ENCODE measurements at regions not wholly inside any gene's neighbourhood (a gene's known extent, or its start where the extent isn't known, plus 50 kb on each side); places are given as distances from the start of the nearest gene placed in this dataset.

GRCh38 chr2:74740741-74741431 is 86.8 kb downstream of the SEMA4F start:
- TF ChIP-seq CTCF (IDR thresholded peaks at IDR 0.05) (no peak), MXI1 (IDR thresholded peaks at IDR 0.05; ENCODE audit: low read depth, low read length) (0 out of 2 replicates have a peak, but pooled peaks have one; percentile 32), SIN3A (IDR thresholded peaks at IDR 0.05; ENCODE audit: borderline replicate concordance, low read depth, low read length) (no peak), ZBTB33 (IDR thresholded peaks at IDR 0.05; ENCODE audit: borderline replicate concordance, low read depth) (no peak), EZH2phosphoT487 (IDR thresholded peaks at IDR 0.05; ENCODE audit: borderline replicate concordance, low read depth) (no peak), RCOR1 (IDR thresholded peaks at IDR 0.05; ENCODE audit: low read length) (no peak), EP300 (IDR thresholded peaks at IDR 0.05; ENCODE audit: borderline replicate concordance in 1 of 2, low read depth in 1 of 2, low read length in 1 of 2) (peak in 1 of 2 experiments; percentile 67; a peak in 1 of 4 replicates), POLR2AphosphoS5 (IDR thresholded peaks at IDR 0.05; ENCODE audit: low read depth, low read length) (peak; percentile 26; the same call in 1 of the 2 replicates), USF2 (IDR thresholded peaks at IDR 0.05; ENCODE audit: borderline replicate concordance, low read depth, low read length) (no peak), GABPA (IDR thresholded peaks at IDR 0.05; ENCODE audit: low read depth) (no peak)
- TF ChIP-seq, protein P1, sequence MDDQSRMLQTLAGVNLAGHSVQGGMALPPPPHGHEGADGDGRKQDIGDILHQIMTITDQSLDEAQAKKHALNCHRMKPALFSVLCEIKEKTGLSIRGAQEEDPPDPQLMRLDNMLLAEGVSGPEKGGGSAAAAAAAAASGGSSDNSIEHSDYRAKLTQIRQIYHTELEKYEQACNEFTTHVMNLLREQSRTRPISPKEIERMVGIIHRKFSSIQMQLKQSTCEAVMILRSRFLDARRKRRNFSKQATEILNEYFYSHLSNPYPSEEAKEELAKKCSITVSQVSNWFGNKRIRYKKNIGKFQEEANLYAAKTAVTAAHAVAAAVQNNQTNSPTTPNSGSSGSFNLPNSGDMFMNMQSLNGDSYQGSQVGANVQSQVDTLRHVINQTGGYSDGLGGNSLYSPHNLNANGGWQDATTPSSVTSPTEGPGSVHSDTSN (IDR thresholded peaks at IDR 0.05) = peak; percentile 79
- TF ChIP-seq, protein P2, sequence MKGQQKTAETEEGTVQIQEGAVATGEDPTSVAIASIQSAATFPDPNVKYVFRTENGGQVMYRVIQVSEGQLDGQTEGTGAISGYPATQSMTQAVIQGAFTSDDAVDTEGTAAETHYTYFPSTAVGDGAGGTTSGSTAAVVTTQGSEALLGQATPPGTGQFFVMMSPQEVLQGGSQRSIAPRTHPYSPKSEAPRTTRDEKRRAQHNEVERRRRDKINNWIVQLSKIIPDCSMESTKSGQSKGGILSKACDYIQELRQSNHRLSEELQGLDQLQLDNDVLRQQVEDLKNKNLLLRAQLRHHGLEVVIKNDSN (IDR thresholded peaks at IDR 0.05; ENCODE audit: borderline replicate concordance, low read depth) = no peak
- TF ChIP-seq, protein P3, sequence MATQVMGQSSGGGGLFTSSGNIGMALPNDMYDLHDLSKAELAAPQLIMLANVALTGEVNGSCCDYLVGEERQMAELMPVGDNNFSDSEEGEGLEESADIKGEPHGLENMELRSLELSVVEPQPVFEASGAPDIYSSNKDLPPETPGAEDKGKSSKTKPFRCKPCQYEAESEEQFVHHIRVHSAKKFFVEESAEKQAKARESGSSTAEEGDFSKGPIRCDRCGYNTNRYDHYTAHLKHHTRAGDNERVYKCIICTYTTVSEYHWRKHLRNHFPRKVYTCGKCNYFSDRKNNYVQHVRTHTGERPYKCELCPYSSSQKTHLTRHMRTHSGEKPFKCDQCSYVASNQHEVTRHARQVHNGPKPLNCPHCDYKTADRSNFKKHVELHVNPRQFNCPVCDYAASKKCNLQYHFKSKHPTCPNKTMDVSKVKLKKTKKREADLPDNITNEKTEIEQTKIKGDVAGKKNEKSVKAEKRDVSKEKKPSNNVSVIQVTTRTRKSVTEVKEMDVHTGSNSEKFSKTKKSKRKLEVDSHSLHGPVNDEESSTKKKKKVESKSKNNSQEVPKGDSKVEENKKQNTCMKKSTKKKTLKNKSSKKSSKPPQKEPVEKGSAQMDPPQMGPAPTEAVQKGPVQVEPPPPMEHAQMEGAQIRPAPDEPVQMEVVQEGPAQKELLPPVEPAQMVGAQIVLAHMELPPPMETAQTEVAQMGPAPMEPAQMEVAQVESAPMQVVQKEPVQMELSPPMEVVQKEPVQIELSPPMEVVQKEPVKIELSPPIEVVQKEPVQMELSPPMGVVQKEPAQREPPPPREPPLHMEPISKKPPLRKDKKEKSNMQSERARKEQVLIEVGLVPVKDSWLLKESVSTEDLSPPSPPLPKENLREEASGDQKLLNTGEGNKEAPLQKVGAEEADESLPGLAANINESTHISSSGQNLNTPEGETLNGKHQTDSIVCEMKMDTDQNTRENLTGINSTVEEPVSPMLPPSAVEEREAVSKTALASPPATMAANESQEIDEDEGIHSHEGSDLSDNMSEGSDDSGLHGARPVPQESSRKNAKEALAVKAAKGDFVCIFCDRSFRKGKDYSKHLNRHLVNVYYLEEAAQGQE (IDR thresholded peaks at IDR 0.05; ENCODE audit: low read depth, low read length) = no peak

Data from SK-N-SH (cell line).